ENCODE measurements at regions not wholly inside any gene's neighbourhood (a gene's known extent, or its start where the extent isn't known, plus 50 kb on each side); places are given as distances from the start of the nearest gene placed in this dataset.

DNA sequence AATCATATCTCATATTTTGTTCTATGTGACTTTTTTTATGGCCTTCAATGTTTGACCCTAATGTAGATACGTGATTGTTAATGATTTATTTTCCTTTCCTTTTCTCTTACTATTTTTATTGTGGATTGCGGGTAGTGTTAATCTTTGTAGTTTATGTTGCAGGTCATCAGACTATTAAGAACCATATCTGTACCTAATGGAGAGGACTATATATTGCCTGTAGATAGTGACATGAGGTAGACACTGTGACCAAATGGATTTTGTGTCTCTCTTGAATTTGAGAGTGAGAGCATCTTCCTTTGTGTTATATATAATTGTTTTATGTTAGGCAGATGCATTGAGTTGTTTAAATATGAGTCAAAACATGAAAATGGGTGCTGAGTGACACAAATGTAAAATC is 543.4 kb upstream of the MGAT4C start:
- TF ChIP-seq, protein P1, sequence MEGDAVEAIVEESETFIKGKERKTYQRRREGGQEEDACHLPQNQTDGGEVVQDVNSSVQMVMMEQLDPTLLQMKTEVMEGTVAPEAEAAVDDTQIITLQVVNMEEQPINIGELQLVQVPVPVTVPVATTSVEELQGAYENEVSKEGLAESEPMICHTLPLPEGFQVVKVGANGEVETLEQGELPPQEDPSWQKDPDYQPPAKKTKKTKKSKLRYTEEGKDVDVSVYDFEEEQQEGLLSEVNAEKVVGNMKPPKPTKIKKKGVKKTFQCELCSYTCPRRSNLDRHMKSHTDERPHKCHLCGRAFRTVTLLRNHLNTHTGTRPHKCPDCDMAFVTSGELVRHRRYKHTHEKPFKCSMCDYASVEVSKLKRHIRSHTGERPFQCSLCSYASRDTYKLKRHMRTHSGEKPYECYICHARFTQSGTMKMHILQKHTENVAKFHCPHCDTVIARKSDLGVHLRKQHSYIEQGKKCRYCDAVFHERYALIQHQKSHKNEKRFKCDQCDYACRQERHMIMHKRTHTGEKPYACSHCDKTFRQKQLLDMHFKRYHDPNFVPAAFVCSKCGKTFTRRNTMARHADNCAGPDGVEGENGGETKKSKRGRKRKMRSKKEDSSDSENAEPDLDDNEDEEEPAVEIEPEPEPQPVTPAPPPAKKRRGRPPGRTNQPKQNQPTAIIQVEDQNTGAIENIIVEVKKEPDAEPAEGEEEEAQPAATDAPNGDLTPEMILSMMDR (IDR thresholded peaks at IDR 0.05; ENCODE audit: low read length), result no peak
- TF ChIP-seq EZH2 (IDR thresholded peaks at IDR 0.05; ENCODE audit: borderline replicate concordance, low read length), result no peak

All from OCI-LY1 (cell line).